ENCODE measurements at regions not wholly inside any gene's neighbourhood (a gene's known extent, or its start where the extent isn't known, plus 50 kb on each side); places are given as distances from the start of the nearest gene placed in this dataset.

DNA sequence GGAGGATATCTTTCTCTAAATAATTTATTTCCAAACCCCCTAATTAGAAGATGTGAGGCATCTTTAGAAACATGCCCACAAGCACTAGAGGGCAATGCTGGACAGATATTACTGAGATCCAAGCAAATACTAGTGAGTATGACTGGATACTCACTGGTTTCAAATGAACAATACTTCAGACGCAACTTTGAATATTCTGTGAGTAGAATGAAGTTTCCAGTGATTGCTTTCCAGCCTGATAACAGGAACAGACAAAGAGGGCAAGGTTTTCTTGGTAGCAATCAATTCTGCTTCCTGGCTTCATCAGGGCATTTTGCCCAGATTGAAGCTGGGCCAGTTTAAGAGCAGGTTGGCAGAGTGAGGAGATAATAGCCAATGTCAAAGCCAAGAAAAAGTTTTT lies 442.6 kb upstream of the PDZRN3 start:
- WGBS, 3 donors: 6 to 13% (median 10%) methylated on average over 1 of the region's 1 CpG
- Histone ChIP-seq H3K4me1 (no peaks in the 10 kb centered on the region), H3K4me3 (no peak overlapping the region), H3K9me3 (no peaks in the 10 kb centered on the region), H3K36me3 (ENCODE audit: insufficient read depth in 1 of 2, low read depth in 1 of 2) (no peaks in the 10 kb centered on the region), H3K27me3 (ENCODE audit: insufficient read depth in 3 of 3, low read length in 2 of 3) (peaks cover 0 to 4% (median 0%) of the 10 kb centered on the region in 3 donors), H3K27ac (no peak overlapping the region)
- TF ChIP-seq, protein P1, sequence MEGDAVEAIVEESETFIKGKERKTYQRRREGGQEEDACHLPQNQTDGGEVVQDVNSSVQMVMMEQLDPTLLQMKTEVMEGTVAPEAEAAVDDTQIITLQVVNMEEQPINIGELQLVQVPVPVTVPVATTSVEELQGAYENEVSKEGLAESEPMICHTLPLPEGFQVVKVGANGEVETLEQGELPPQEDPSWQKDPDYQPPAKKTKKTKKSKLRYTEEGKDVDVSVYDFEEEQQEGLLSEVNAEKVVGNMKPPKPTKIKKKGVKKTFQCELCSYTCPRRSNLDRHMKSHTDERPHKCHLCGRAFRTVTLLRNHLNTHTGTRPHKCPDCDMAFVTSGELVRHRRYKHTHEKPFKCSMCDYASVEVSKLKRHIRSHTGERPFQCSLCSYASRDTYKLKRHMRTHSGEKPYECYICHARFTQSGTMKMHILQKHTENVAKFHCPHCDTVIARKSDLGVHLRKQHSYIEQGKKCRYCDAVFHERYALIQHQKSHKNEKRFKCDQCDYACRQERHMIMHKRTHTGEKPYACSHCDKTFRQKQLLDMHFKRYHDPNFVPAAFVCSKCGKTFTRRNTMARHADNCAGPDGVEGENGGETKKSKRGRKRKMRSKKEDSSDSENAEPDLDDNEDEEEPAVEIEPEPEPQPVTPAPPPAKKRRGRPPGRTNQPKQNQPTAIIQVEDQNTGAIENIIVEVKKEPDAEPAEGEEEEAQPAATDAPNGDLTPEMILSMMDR (IDR thresholded peaks at IDR 0.05): no peak
- intact Hi-C loops (cut with DNase I): no loop called here
- DNase-seq: no peak
- ATAC-seq: no peak

DNA sequence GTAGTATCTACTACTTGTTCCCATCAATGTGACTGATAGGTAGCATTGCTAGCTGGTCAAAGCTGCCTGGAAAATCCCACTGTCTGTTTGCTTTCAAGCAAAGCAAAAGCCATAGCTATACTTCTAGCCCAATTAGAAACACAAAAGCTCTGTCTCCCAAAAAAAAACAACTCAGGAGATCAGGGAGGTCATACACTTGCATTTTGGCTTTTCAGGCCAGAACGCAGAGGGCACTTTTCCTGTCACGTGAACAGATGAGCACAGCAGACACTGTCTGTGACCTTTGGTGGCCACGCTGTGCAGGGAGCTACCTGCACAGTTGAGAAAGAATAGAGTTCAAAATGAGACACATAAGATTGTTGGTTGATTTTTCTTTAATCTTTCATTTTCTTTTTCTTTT lies 441.7 kb upstream of the PDZRN3 start:
- Histone ChIP-seq H3K27me3 (ENCODE audit: insufficient read depth in 3 of 3, low read length in 2 of 3) (peaks cover 0 to 4% (median 0%) of the 10 kb centered on the region in 3 donors), H3K27ac (no peak overlapping the region), H3K4me1 (no peaks in the 10 kb centered on the region), H3K4me3 (no peak overlapping the region), H3K9me3 (no peaks in the 10 kb centered on the region), H3K36me3 (ENCODE audit: insufficient read depth in 1 of 2, low read depth in 1 of 2) (no peaks in the 10 kb centered on the region)
- 42 to 59% (median 45%) methylated on average over 3 of the region's 3 CpGs for WGBS, 3 donors
- TF ChIP-seq, protein P1 (IDR thresholded peaks at IDR 0.05): no peak
- intact Hi-C loops (cut with DNase I): no loop called here
- no peak for ATAC-seq
- DNase-seq: no peak

DNA sequence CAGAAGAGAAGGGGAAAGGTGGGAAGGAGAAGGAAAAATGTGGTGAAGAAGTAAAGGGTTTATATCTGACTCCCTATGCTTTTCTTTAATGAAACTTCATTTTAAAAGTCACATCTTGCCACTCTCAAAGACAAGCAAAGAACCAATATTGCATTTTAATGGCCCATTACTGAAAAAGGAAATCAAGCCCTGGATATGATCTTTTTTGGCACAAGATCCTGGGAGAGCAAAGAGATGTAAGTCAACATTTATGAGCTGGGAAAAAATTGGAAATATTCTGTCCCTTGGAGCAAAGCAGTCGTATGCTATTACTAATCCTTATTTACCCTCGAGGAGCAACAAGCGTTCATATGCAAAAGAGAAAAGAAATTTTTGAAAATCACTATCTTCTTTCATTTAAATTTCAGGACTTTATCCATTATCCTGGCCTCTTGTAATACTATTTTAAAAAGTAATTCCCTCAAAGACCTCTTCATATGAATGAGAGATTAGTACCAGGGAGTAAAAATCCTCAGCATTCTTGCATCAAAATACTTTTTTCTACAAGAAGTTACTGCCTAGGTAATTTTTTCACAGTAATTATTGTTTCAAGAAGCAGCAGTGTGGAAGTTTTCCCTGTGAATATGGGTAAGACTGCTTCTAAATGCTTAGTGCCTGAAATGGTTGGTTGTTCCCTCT lies 435.3 kb upstream of the PDZRN3 start:
- intact Hi-C loops (cut with DNase I): no loop called here
- no peak for ATAC-seq
- Histone ChIP-seq H3K4me3 (no peak overlapping the region), H3K4me1 (no peaks in the 10 kb centered on the region), H3K27me3 (ENCODE audit: insufficient read depth in 3 of 3, low read length in 2 of 3) (no peaks in the 10 kb centered on the region), H3K36me3 (ENCODE audit: insufficient read depth in 1 of 2, low read depth in 1 of 2) (no peaks in the 10 kb centered on the region), H3K27ac (no peak overlapping the region), H3K9me3 (no peaks in the 10 kb centered on the region)
- no peak for DNase-seq
- WGBS, 3 donors: 44 to 56% (median 52%) methylated on average over 3 of the region's 3 CpGs
- TF ChIP-seq, protein P1 (IDR thresholded peaks at IDR 0.05): no peak

DNA sequence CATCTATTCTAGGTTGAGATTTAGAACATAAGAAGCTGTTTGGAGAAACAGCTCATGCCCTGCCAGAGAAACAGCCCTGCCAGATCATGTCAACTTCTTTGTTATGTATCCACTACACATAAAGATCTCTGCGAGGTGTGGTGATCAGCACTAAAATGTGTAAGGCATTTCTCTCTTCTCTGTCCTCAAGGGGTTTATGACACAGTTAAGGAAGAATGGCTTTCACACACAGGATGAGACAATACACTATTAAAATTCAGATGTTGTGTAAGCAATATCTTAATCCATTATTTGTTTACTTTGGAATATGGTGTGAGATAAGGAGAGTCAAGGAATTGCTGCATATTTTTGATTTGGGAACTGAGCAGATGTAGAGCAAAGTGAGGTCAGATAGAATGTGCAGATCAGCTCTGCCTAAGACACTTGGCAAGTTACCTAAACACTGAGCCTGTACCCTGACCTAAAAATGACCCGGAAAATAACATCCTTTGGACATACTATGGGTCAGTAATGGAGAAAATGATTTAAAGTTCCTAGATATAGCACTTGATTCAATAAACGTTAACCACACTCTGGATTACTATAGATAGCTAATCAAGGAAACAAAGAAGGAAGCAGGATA lies 434.7 kb upstream of the PDZRN3 start:
- ATAC-seq (no peak), DNase-seq (no peak)
- Histone ChIP-seq H3K36me3 (ENCODE audit: insufficient read depth in 1 of 2, low read depth in 1 of 2) (no peaks in the 10 kb centered on the region), H3K4me3 (no peak overlapping the region), H3K27me3 (ENCODE audit: insufficient read depth in 3 of 3, low read length in 2 of 3) (no peaks in the 10 kb centered on the region), H3K9me3 (no peaks in the 10 kb centered on the region), H3K27ac (no peak overlapping the region), H3K4me1 (no peaks in the 10 kb centered on the region)
- intact Hi-C loops (cut with DNase I): no loop called here
- 41 to 61% (median 51%) methylated on average over 3 of the region's 3 CpGs for WGBS, 3 donors
- TF ChIP-seq, protein P1 (IDR thresholded peaks at IDR 0.05): no peak

Data from psoas muscle (tissue), 7 donors.